HL-60 (cell line): ENCODE measurements at regions not wholly inside any gene's neighbourhood (a gene's known extent, or its start where the extent isn't known, plus 50 kb on each side); places are given as distances from the start of the nearest gene placed in this dataset.

Source experiments
- GABPA ChIP-seq: IDR thresholded peaks from 2 replicates; pipeline ENCODE4 v1.6.1; 2012; ENCODE audit warnings: low read depth
- REST ChIP-seq: IDR thresholded peaks from 2 replicates; pipeline ENCODE4 v1.6.1; 2012; ENCODE audit warnings: low read depth; ENCODE audit not compliant: insufficient replicate concordance
- SPI1 ChIP-seq: IDR thresholded peaks from 2 replicates; pipeline ENCODE4 v1.6.1; 2012; ENCODE audit warnings: low read depth, mild to moderate bottlenecking, borderline replicate concordance
- TF ChIP-seq, protein P1 (sequence below): IDR thresholded peaks from one replicate; pipeline ENCODE4 v1.5.1; 2011; ENCODE audit warnings: low read length, control low read depth, inconsistent platforms; ENCODE audit not compliant: insufficient read depth

GRCh38 chr5:155943516-155944407 lies 383.2 kb upstream of the SGCD start:
- TF ChIP-seq, protein P1, sequence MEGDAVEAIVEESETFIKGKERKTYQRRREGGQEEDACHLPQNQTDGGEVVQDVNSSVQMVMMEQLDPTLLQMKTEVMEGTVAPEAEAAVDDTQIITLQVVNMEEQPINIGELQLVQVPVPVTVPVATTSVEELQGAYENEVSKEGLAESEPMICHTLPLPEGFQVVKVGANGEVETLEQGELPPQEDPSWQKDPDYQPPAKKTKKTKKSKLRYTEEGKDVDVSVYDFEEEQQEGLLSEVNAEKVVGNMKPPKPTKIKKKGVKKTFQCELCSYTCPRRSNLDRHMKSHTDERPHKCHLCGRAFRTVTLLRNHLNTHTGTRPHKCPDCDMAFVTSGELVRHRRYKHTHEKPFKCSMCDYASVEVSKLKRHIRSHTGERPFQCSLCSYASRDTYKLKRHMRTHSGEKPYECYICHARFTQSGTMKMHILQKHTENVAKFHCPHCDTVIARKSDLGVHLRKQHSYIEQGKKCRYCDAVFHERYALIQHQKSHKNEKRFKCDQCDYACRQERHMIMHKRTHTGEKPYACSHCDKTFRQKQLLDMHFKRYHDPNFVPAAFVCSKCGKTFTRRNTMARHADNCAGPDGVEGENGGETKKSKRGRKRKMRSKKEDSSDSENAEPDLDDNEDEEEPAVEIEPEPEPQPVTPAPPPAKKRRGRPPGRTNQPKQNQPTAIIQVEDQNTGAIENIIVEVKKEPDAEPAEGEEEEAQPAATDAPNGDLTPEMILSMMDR: peak; percentile 38
- no peak for TF ChIP-seq GABPA
- peak; percentile 67 for TF ChIP-seq SPI1
- no peak for TF ChIP-seq REST
